GM19328 (cell line): ENCODE measurements at regions not wholly inside any gene's neighbourhood (a gene's known extent, or its start where the extent isn't known, plus 50 kb on each side); places are given as distances from the start of the nearest gene placed in this dataset.
A peak's percentile ranks its signal among the peaks of the same experiment; 100 is the strongest.

Experiments used
- ATAC-seq: cut with Tn5 transposase; IDR thresholded peaks from one replicate; pipeline ENCODE4 v1.9.1; 2021; ENCODE audit warnings: mild to moderate bottlenecking, moderate library complexity; ENCODE audit not compliant: unreplicated experiment

- peak; percentile 84 for ATAC-seq
Measured at GRCh38 chr4:89438102-89438831, 130.7 kb upstream of the GPRIN3 start.

GRCh38 chr4:89434364-89434988, 126.9 kb upstream of the GPRIN3 start:
- ATAC-seq, result peak; percentile 54

- ATAC-seq, result no peak
Measured at GRCh38 chr4:89427782-89428181, 120.2 kb upstream of the GPRIN3 start.

GRCh38 chr4:89425023-89425422, 117.4 kb upstream of the GPRIN3 start:
- no peak for ATAC-seq

GRCh38 chr4:89422441-89422990, 114.9 kb upstream of the GPRIN3 start:
- no peak for ATAC-seq

- ATAC-seq, result no peak
Measured at GRCh38 chr4:89420507-89420906, 112.9 kb upstream of the GPRIN3 start.

- ATAC-seq, result no peak
Measured at GRCh38 chr4:89419111-89419695, 111.6 kb upstream of the GPRIN3 start.

- no peak for ATAC-seq
Measured at GRCh38 chr4:89416960-89417359, 109.4 kb upstream of the GPRIN3 start.

GRCh38 chr4:89413518-89413917, 105.9 kb upstream of the GPRIN3 start:
- no peak for ATAC-seq

GRCh38 chr4:89411539-89412309, 104.1 kb upstream of the GPRIN3 start:
- no peak for ATAC-seq

- no peak for ATAC-seq
Measured at GRCh38 chr4:89410687-89411086, 103.1 kb upstream of the GPRIN3 start.

GRCh38 chr4:89404530-89404929, 96.9 kb upstream of the GPRIN3 start:
- ATAC-seq, result no peak

GRCh38 chr4:89403826-89404225, 96.2 kb upstream of the GPRIN3 start:
- ATAC-seq, result no peak

GRCh38 chr4:89400287-89401035, 92.9 kb upstream of the GPRIN3 start:
- ATAC-seq, result no peak

- no peak for ATAC-seq
Measured at GRCh38 chr4:89398644-89399043, 91.0 kb upstream of the GPRIN3 start.

- no peak for ATAC-seq
Measured at GRCh38 chr4:89398146-89398545, 90.5 kb upstream of the GPRIN3 start.

GRCh38 chr4:89397441-89397840, 89.8 kb upstream of the GPRIN3 start:
- ATAC-seq, result no peak

GRCh38 chr4:89382439-89382838, 74.8 kb upstream of the GPRIN3 start:
- ATAC-seq, result no peak

- ATAC-seq, result no peak
Measured at GRCh38 chr4:89380980-89381379, 73.4 kb upstream of the GPRIN3 start.

- ATAC-seq, result no peak
Measured at GRCh38 chr4:89379511-89380044, 72.0 kb upstream of the GPRIN3 start.
